Peyer's patch (tissue), 4 donors: ENCODE measurements at regions not wholly inside any gene's neighbourhood (a gene's known extent, or its start where the extent isn't known, plus 50 kb on each side); places are given as distances from the start of the nearest gene placed in this dataset.

Experiments
- POLR2A ChIP-seq, 2 donors: fragments of 450-650 bp; IDR thresholded peaks; one replicate each; pipeline ENCODE4 v1.5.1; 2017; ENCODE audit warnings: antibody characterized with exemption in 2 of 2, mild to moderate bottlenecking in 2 of 2, moderate library complexity in 2 of 2
- TF ChIP-seq, protein P1 (sequence below), 6 experiments: fragments of 450-650 bp in 4 of 6; fragments of 200-600 bp in 2 of 6; sonication (generic) in 1 of 6; IDR thresholded peaks; one replicate each; pipeline ENCODE4 v1.5.1; 2017 to 2019; ENCODE audit warnings: antibody characterized with exemption in 6 of 6, mild to moderate bottlenecking in 3 of 6, moderate library complexity in 1 of 6

GRCh38 chr1:30336550-30337323, 386.6 kb downstream of the MATN1 start:
- no peak for TF ChIP-seq POLR2A (IDR thresholded peaks at IDR 0.05)
- TF ChIP-seq, protein P1, sequence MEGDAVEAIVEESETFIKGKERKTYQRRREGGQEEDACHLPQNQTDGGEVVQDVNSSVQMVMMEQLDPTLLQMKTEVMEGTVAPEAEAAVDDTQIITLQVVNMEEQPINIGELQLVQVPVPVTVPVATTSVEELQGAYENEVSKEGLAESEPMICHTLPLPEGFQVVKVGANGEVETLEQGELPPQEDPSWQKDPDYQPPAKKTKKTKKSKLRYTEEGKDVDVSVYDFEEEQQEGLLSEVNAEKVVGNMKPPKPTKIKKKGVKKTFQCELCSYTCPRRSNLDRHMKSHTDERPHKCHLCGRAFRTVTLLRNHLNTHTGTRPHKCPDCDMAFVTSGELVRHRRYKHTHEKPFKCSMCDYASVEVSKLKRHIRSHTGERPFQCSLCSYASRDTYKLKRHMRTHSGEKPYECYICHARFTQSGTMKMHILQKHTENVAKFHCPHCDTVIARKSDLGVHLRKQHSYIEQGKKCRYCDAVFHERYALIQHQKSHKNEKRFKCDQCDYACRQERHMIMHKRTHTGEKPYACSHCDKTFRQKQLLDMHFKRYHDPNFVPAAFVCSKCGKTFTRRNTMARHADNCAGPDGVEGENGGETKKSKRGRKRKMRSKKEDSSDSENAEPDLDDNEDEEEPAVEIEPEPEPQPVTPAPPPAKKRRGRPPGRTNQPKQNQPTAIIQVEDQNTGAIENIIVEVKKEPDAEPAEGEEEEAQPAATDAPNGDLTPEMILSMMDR (IDR thresholded peaks at IDR 0.05), result no peak
